Small intestine (tissue), 7 donors: ENCODE measurements at regions not wholly inside any gene's neighbourhood (a gene's known extent, or its start where the extent isn't known, plus 50 kb on each side); places are given as distances from the start of the nearest gene placed in this dataset.

Experiments
- DNase-seq, 2 donors: peaks; one replicate each; pipeline versions ENCODE4 v3.0.0 to v3.0.0-alpha.2; 2013
- FAIRE-seq: peaks from 2 replicates; lab custom pipeline; 2012; peaks lifted over from hg19 to GRCh38; lab: Jason Lieb, UNC
- H3K27ac ChIP-seq, 3 donors: one replicate each; pipeline ENCODE4 v1.5.1; 2013; ENCODE audit warnings: low read length in 2 of 3, mild to moderate bottlenecking in 2 of 3, control low read depth in 1 of 3, inconsistent platforms in 1 of 3, low read depth in 1 of 3, moderate library complexity in 1 of 3
- H3K27me3 ChIP-seq, 3 donors: one replicate each; pipeline ENCODE4 v1.6.1; 2013; ENCODE audit warnings: low read length in 3 of 3, inconsistent platforms in 1 of 3; ENCODE audit not compliant: control insufficient read depth in 3 of 3, insufficient read depth in 3 of 3
- H3K36me3 ChIP-seq, 3 donors: one replicate each; pipeline ENCODE4 v1.6.1; 2013; ENCODE audit warnings: low read length in 3 of 3, inconsistent platforms in 1 of 3, low read depth in 1 of 3, mild to moderate bottlenecking in 1 of 3, moderate library complexity in 1 of 3; ENCODE audit not compliant: control insufficient read depth in 3 of 3, insufficient read depth in 2 of 3
- H3K4me1 ChIP-seq, 3 donors: one replicate each; pipeline ENCODE4 v1.6.1; 2013; ENCODE audit warnings: low read length in 2 of 3, inconsistent platforms in 1 of 3, low read depth in 1 of 3, mild to moderate bottlenecking in 1 of 3, moderate library complexity in 1 of 3; ENCODE audit not compliant: control insufficient read depth in 3 of 3, insufficient read depth in 2 of 3
- H3K4me3 ChIP-seq, 3 donors: one replicate each; pipeline ENCODE4 v1.5.1; 2013; ENCODE audit warnings: low read length in 3 of 3, control low read depth in 1 of 3, inconsistent platforms in 1 of 3, low read depth in 1 of 3, mild to moderate bottlenecking in 1 of 3, moderate library complexity in 1 of 3
- H3K9me3 ChIP-seq, 2 donors: one replicate each; pipeline ENCODE4 v1.6.1; 2013; ENCODE audit warnings: low read depth in 1 of 2, low read length in 1 of 2; ENCODE audit not compliant: control insufficient read depth in 2 of 2, insufficient read depth in 1 of 2
- WGBS, 3 donors: extraction: QIAGEN DNeasy Blood & Tissue Kit; methylation state at CpG; one replicate each; pipeline ENCODE4 v1.1.7; 2013; 5-methylcytosine and 5-hydroxymethylcytosine counted together
- donor health status: healthy with polysubstance abuse.
- donor health status: control.
- donor health status: control.
- donor health status: Bipolar disorder and iron deficiency.
- donor health status: healthy.

DNA sequence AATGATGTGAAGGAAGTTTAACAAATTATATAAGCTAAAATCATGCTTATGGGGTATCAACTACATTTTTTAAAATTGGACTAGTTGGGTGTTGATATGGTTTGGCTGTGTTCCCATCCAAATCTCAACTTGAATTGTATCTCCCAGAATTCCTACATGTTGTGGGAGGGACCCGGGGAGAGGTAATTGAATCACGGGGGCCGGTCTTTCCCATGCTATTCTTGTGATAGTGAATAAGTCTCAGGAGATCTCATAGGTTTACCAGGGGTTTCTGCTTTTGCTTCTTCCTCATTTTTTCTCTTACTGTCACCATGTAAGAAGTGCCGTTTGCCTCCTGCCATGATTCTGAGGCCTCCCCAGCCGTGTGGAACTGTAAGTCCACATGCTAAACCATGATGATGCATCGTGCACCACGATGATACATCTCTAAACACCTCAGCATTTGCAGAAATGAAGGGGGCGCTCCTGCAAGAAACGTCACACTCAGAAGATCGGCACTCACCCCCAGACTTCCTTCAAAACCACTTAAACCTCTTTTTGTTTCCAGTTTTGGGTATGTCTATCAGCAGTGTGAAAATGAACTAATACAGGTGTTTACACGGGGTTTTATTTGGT is 340.0 kb downstream of the SHANK2 start:
- H3K4me3 ChIP-seq, result no peak overlapping the region
- no peak for DNase-seq
- 61 to 75% (median 67%) methylated on average over 11 of the region's 11 CpGs for WGBS, 3 donors
- H3K27me3 ChIP-seq, result no peaks in the 10 kb centered on the region
- no peak overlapping the region for H3K27ac ChIP-seq
- H3K4me1 ChIP-seq, result peaks cover 0 to 5% (median 0%) of the 10 kb centered on the region in 3 donors
- H3K36me3 ChIP-seq, result peaks cover 0 to 10% (median 0%) of the 10 kb centered on the region in 3 donors
- no peak for FAIRE-seq
- H3K9me3 ChIP-seq, result no peaks in the 10 kb centered on the region

- H3K4me3 ChIP-seq, result no peak overlapping the region
Observed at GRCh38 chr11:70913715-70914231, 338.6 kb downstream of the SHANK2 start.

GRCh38 chr11:70914496-70914895 is 337.9 kb downstream of the SHANK2 start:
- Histone ChIP-seq H3K27ac (peak overlapping the region in 2 of 3 donors; percentile 28 to 75), H3K4me1 (peaks cover 0 to 5% (median 0%) of the 10 kb centered on the region in 3 donors), H3K27me3 (no peaks in the 10 kb centered on the region), H3K36me3 (peaks cover 0 to 12% (median 0%) of the 10 kb centered on the region in 3 donors), H3K9me3 (peaks cover 0 to 11% of the 10 kb centered on the region in 2 donors), H3K4me3 (no peak overlapping the region)
- no peak for DNase-seq
- no peak for FAIRE-seq
- 70 to 88% (median 72%) methylated on average over 7 of the region's 7 CpGs for WGBS, 3 donors

More at GRCh38 chr11:70913715-70914231, 338.6 kb downstream of the SHANK2 start:
- FAIRE-seq (no peak), DNase-seq (peak; percentile 56 to 58)
- Histone ChIP-seq H3K4me1 (peaks cover 0 to 5% (median 0%) of the 10 kb centered on the region in 3 donors), H3K27me3 (no peaks in the 10 kb centered on the region), H3K9me3 (peaks cover 0 to 9% of the 10 kb centered on the region in 2 donors), H3K27ac (peak overlapping the region in 2 of 3 donors; percentile 37 to 75), H3K36me3 (peaks cover 0 to 14% (median 0%) of the 10 kb centered on the region in 3 donors)
- 13 to 28% (median 23%) methylated on average over 13 of the region's 13 CpGs for WGBS, 3 donors

GRCh38 chr11:70915158-70915985 is 337.0 kb downstream of the SHANK2 start:
- H3K4me1 ChIP-seq, result peaks cover 0 to 5% (median 0%) of the 10 kb centered on the region in 3 donors
- no peak overlapping the region for H3K27ac ChIP-seq
- H3K27me3 ChIP-seq, result no peaks in the 10 kb centered on the region
- H3K4me3 ChIP-seq, result no peak overlapping the region
- peaks cover 0 to 9% (median 0%) of the 10 kb centered on the region in 3 donors for H3K36me3 ChIP-seq
- peaks cover 0 to 11% of the 10 kb centered on the region in 2 donors for H3K9me3 ChIP-seq
- 72 to 90% (median 89%) methylated on average over 17 of the region's 17 CpGs for WGBS, 3 donors
- no peak for DNase-seq
- FAIRE-seq, result no peak

GRCh38 chr11:70916351-70916750 is 336.0 kb downstream of the SHANK2 start:
- Histone ChIP-seq H3K4me3 (no peak overlapping the region), H3K4me1 (peaks cover 0 to 5% (median 0%) of the 10 kb centered on the region in 3 donors), H3K9me3 (peaks cover 0 to 16% of the 10 kb centered on the region in 2 donors), H3K36me3 (peaks cover 0 to 9% (median 0%) of the 10 kb centered on the region in 3 donors), H3K27me3 (no peaks in the 10 kb centered on the region), H3K27ac (no peak overlapping the region)
- WGBS, 3 donors, result 94 to 95% (median 95%) methylated on average over 8 of the region's 8 CpGs
- FAIRE-seq, result no peak
- DNase-seq, result no peak

DNA sequence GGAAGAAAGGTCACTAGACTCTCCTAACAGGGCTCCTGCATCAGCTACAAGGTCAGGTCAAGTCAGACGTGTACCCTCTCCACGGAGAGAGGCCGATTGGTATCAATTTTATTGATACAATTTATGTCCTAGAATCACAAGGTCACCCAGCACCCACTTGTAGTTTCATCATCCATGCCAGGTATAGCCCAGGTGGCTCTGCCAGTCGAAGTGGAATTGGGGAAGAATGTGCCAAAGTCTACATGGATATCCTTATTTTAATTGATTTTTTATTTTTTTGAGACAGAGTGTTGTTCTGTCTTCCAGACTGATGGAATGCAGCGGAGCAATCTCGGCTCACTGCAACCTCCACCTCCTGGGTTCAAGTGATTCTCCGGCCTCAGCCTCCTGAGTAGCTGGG is 334.1 kb downstream of the SHANK2 start:
- Histone ChIP-seq H3K27ac (no peak overlapping the region), H3K9me3 (peaks cover 0 to 25% of the 10 kb centered on the region in 2 donors), H3K27me3 (no peaks in the 10 kb centered on the region), H3K4me3 (no peak overlapping the region), H3K4me1 (peaks cover 0 to 5% (median 0%) of the 10 kb centered on the region in 3 donors), H3K36me3 (peaks cover 0 to 9% (median 0%) of the 10 kb centered on the region in 3 donors)
- FAIRE-seq (no peak), DNase-seq (no peak)
- 71 to 79% (median 75%) methylated on average over 7 of the region's 7 CpGs for WGBS, 3 donors

GRCh38 chr11:70921804-70922203 is 330.6 kb downstream of the SHANK2 start:
- H3K4me3 ChIP-seq, result no peak overlapping the region
- FAIRE-seq (no peak), DNase-seq (no peak)
- no peaks in the 10 kb centered on the region for H3K4me1 ChIP-seq
- WGBS, 3 donors, result 93 to 95% (median 93%) methylated on average over 4 of the region's 4 CpGs
- H3K27me3 ChIP-seq, result no peaks in the 10 kb centered on the region
- H3K9me3 ChIP-seq, result peaks cover 0 to 41% of the 10 kb centered on the region in 2 donors
- H3K36me3 ChIP-seq, result peaks cover 0 to 15% (median 0%) of the 10 kb centered on the region in 3 donors
- H3K27ac ChIP-seq, result no peak overlapping the region

- Histone ChIP-seq H3K4me3 (no peak overlapping the region), H3K4me1 (no peaks in the 10 kb centered on the region), H3K9me3 (peaks cover 0 to 30% of the 10 kb centered on the region in 2 donors), H3K27ac (no peak overlapping the region), H3K36me3 (peaks cover 0 to 13% (median 0%) of the 10 kb centered on the region in 3 donors), H3K27me3 (no peaks in the 10 kb centered on the region)
- no peak for DNase-seq
- 84 to 98% (median 89%) methylated on average over 8 of the region's 8 CpGs for WGBS, 3 donors
- no peak for FAIRE-seq
Observed at GRCh38 chr11:70924108-70924507, 328.3 kb downstream of the SHANK2 start.
